Activated naive CD4-positive, alpha-beta T cell treated with anti-CD3 and anti-CD28 coated beads, Interleukin-2, amount 10 ng/mL, durations not matched to agents 7 days and 5 days (primary cell): ENCODE measurements at regions not wholly inside any gene's neighbourhood (a gene's known extent, or its start where the extent isn't known, plus 50 kb on each side); places are given as distances from the start of the nearest gene placed in this dataset.
"Not testable (repeated sequence)": the region's sequence is repeated elsewhere in the genome, so short reads cannot be mapped to it uniquely, and the experiment has no call there.

Source experiments
- CTCF ChIA-PET: fragments of 350-600 bp; sonication (Branson Sonifier 250); formaldehyde crosslinking; loops from one replicate; lab custom pipeline; 2021; ENCODE audit warnings: antibody characterized with exemption; lab: Charles Lee
- DNase-seq: peaks from one replicate; pipeline ENCODE4 v3.0.0-alpha.2; 2020
- H3K27ac Mint-ChIP-seq: one replicate; pipeline ENCODE4 v1.8.0; 2021; ENCODE audit warnings: mild to moderate bottlenecking, moderate library complexity, mixed read lengths
- H3K27me3 Mint-ChIP-seq: one replicate; pipeline ENCODE4 v1.8.0; 2021; ENCODE audit warnings: mild to moderate bottlenecking, mixed read lengths
- H3K36me3 Mint-ChIP-seq: one replicate; pipeline ENCODE4 v1.8.0; 2021; ENCODE audit warnings: mixed read lengths
- H3K4me1 Mint-ChIP-seq: one replicate; pipeline ENCODE4 v1.8.0; 2021; ENCODE audit warnings: mixed read lengths
- H3K4me3 Mint-ChIP-seq: one replicate; pipeline ENCODE4 v1.8.0; 2021; ENCODE audit warnings: mild to moderate bottlenecking, moderate library complexity, mixed read lengths
- H3K9me3 Mint-ChIP-seq: one replicate; pipeline ENCODE4 v1.8.0; 2021; ENCODE audit warnings: mixed read lengths

DNA sequence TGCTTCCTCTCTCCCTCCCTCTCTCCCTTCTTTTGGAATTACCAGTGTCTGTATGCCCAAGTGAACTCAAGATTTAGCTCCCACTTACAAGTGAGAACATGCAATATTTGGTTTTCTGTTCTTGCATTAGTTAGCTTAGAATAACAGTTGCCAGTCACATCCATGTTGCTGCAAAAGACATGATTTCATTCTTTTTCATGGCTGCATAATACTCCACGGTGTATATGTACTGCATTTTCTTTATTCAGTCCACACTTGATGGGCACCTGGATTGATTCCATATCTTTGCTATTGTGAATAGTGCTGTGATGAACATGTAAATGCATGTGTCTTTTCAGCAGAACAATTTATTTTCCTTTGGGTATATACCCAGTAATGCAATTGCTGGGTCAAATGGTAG, 97.5 kb upstream of the GRAMD1B start:
- H3K4me3 Mint-ChIP-seq, DNase-seq, H3K9me3 Mint-ChIP-seq, H3K4me1 Mint-ChIP-seq, CTCF ChIA-PET, H3K27me3 Mint-ChIP-seq, H3K27ac Mint-ChIP-seq, H3K36me3 Mint-ChIP-seq: not testable (repeated sequence)

- Mint-ChIP-seq H3K9me3 (peaks cover 4% of the 10 kb centered on the region), H3K36me3 (no peaks in the 10 kb centered on the region), H3K4me1 (no peaks in the 10 kb centered on the region), H3K27me3 (peaks cover 7% of the 10 kb centered on the region), H3K27ac (no peak overlapping the region), H3K4me3 (no peak overlapping the region)
- DNase-seq: no peak
- CTCF ChIA-PET: interaction anchor here (1.7 kb wide), 1 partner anchor 148 kb away, joined by 3 read pairs; no protein-coding TSS in a partner anchor
Measured at GRCh38 chr11:123330948-123331347, 99.1 kb upstream of the GRAMD1B start.

DNA sequence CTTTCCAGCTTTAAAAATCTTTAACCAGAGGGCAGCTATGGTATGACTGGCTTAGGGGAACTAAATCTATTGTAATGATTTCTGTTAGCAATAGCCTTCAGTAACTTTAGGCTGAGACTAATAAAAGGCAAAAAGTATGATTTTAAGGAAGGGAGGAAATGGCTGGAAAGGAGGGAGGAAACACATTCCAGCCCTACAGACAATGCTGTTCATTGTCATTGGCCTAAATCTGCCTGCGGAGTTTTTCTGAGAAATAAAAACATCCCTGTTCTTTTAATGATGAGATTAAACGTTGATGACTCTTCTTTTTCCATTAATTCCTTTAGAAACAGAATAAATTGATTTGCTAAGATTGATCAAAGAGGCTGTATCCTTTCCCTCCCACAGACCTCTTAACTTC, 99.6 kb upstream of the GRAMD1B start:
- Mint-ChIP-seq H3K27ac (no peak overlapping the region), H3K27me3 (peaks cover 7% of the 10 kb centered on the region), H3K4me3 (no peak overlapping the region), H3K36me3 (no peaks in the 10 kb centered on the region), H3K4me1 (no peaks in the 10 kb centered on the region), H3K9me3 (peaks cover 4% of the 10 kb centered on the region)
- CTCF ChIA-PET: interaction anchor here (1.7 kb wide), 1 partner anchor 148 kb away, joined by 3 read pairs; no protein-coding TSS in a partner anchor
- DNase-seq: no peak

DNA sequence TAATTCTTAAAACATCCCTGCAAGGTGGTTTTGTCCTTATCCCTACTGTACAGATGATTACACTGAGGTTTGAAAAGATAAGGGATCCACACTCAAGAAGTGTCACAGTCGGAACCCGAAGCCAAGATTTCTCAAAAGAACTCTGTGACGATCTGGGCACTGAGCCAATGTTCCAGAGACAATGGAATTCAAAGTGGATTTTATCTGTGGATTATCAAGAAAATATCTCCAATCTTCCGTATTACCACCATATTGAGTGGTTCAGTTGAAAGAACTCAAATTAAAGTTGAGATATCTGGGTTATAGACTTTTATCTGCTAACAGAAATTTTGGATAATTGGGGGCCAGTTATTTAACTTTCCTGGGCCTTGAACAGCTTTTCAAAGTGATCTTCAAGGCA, 100.0 kb upstream of the GRAMD1B start:
- Mint-ChIP-seq H3K27me3 (peaks cover 7% of the 10 kb centered on the region), H3K4me3 (no peak overlapping the region), H3K9me3 (peaks cover 4% of the 10 kb centered on the region), H3K4me1 (no peaks in the 10 kb centered on the region), H3K27ac (no peak overlapping the region), H3K36me3 (no peaks in the 10 kb centered on the region)
- DNase-seq: no peak
- CTCF ChIA-PET: interaction anchor here (1.7 kb wide), 1 partner anchor 149 kb away, joined by 3 read pairs; no protein-coding TSS in a partner anchor

DNA sequence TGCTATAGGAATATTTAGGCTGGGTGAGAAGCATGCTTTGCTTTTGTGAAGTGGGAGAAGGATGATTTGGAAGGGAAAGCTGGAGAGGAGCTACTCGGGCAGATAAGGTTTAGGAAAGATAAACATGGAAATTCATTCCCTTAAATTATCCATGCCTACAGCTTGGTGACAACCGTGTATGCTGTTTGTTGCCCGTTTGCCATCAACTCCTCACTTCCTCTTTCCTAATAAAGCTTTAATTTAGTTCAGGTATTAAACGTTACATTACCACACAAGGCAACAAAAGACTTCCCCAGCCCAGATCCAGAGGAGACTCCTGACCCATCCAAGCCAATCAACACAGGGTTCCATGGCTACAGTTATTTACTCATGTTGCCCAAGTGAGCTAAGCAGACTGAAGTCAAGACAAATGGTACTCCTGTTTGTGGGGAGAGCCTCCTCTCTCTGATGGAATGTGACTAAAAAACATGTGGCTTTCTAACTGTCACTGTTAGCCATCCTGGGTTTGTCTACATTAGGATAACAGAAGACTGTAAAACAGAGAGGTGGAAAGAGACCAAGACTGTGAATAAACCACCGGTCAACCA, 101.7 kb upstream of the GRAMD1B start:
- H3K36me3 Mint-ChIP-seq: no peaks in the 10 kb centered on the region
- CTCF ChIA-PET: interaction anchor here (1.2 to 2.0 kb wide), 2 partner anchors 25 to 106 kb away, joined by 3 to 5 read pairs; no protein-coding TSS in a partner anchor
- no peak for DNase-seq
- H3K27ac Mint-ChIP-seq: no peak overlapping the region
- H3K4me3 Mint-ChIP-seq: no peak overlapping the region
- no peaks in the 10 kb centered on the region for H3K27me3 Mint-ChIP-seq
- H3K4me1 Mint-ChIP-seq: no peaks in the 10 kb centered on the region
- H3K9me3 Mint-ChIP-seq: peaks cover 2% of the 10 kb centered on the region

GRCh38 chr11:123325533-123325932, 104.5 kb upstream of the GRAMD1B start:
- Mint-ChIP-seq H3K27ac (no peak overlapping the region), H3K27me3 (no peaks in the 10 kb centered on the region), H3K4me1 (no peaks in the 10 kb centered on the region), H3K4me3 (no peak overlapping the region), H3K9me3 (no peaks in the 10 kb centered on the region), H3K36me3 (no peaks in the 10 kb centered on the region)
- DNase-seq: no peak
- CTCF ChIA-PET: no interaction called here

- H3K4me3 Mint-ChIP-seq: no peak overlapping the region
- no peak overlapping the region for H3K27ac Mint-ChIP-seq
- no peak for DNase-seq
- H3K4me1 Mint-ChIP-seq: no peaks in the 10 kb centered on the region
- H3K27me3 Mint-ChIP-seq: peaks cover 12% of the 10 kb centered on the region
- no peaks in the 10 kb centered on the region for H3K9me3 Mint-ChIP-seq
- CTCF ChIA-PET: interaction anchor here (0.6 kb wide), 1 partner anchor 206 kb away, joined by 3 read pairs; no protein-coding TSS in a partner anchor
- no peaks in the 10 kb centered on the region for H3K36me3 Mint-ChIP-seq
Measured at GRCh38 chr11:123323568-123323967, 106.5 kb upstream of the GRAMD1B start.

- DNase-seq: no peak
- Mint-ChIP-seq H3K9me3 (no peaks in the 10 kb centered on the region), H3K27ac (no peak overlapping the region), H3K36me3 (no peaks in the 10 kb centered on the region), H3K4me1 (no peaks in the 10 kb centered on the region), H3K27me3 (peaks cover 23% of the 10 kb centered on the region), H3K4me3 (no peak overlapping the region)
- CTCF ChIA-PET: interaction anchor here (0.6 to 1.2 kb wide), 2 partner anchors 14 to 18 kb away, joined by 3 to 4 read pairs; no protein-coding TSS in a partner anchor
Measured at GRCh38 chr11:123321636-123322035, 108.4 kb upstream of the GRAMD1B start.

- H3K4me3 Mint-ChIP-seq: no peak overlapping the region
- H3K4me1 Mint-ChIP-seq: no peaks in the 10 kb centered on the region
- DNase-seq: no peak
- peaks cover 29% of the 10 kb centered on the region for H3K27me3 Mint-ChIP-seq
- no peaks in the 10 kb centered on the region for H3K9me3 Mint-ChIP-seq
- CTCF ChIA-PET: interaction anchor here (1.8 kb wide), 1 partner anchor 11 kb away, joined by 6 read pairs; no protein-coding TSS in a partner anchor
- no peaks in the 10 kb centered on the region for H3K36me3 Mint-ChIP-seq
- no peak overlapping the region for H3K27ac Mint-ChIP-seq
Measured at GRCh38 chr11:123318623-123319022, 111.4 kb upstream of the GRAMD1B start.

GRCh38 chr11:123318132-123318531, 111.9 kb upstream of the GRAMD1B start:
- H3K27me3 Mint-ChIP-seq: peaks cover 31% of the 10 kb centered on the region
- H3K4me3 Mint-ChIP-seq, DNase-seq, H3K4me1 Mint-ChIP-seq, H3K9me3 Mint-ChIP-seq, H3K36me3 Mint-ChIP-seq, H3K27ac Mint-ChIP-seq: not testable (repeated sequence)
- CTCF ChIA-PET: interaction anchor here (1.8 kb wide), 1 partner anchor 10 kb away, joined by 6 read pairs; no protein-coding TSS in a partner anchor

DNA sequence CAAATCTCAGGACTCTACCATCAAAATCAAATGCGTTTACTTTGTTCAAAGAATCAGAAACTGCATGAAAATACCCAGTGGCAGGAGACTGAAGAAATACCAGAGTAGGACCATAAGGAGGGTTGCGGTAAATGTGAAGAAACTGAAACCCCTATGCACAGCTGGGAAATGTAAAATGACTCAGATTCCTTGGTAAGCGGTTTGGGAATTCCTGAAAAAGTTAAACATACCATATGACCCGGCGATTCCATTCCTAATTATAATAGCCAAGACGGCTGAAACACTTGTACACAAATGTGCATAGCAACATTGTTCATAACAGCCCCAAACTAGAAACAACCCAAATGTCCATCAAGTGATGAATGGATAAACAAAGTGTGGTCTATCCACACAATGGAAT, 114.1 kb upstream of the GRAMD1B start:
- H3K4me1 Mint-ChIP-seq: no peaks in the 10 kb centered on the region
- H3K4me3 Mint-ChIP-seq: no peak overlapping the region
- no peaks in the 10 kb centered on the region for H3K9me3 Mint-ChIP-seq
- CTCF ChIA-PET: interaction anchor here (1.5 kb wide), 1 partner anchor 261 kb away, joined by 3 read pairs; no protein-coding TSS in a partner anchor
- peaks cover 33% of the 10 kb centered on the region for H3K27me3 Mint-ChIP-seq
- no peak for DNase-seq
- no peaks in the 10 kb centered on the region for H3K36me3 Mint-ChIP-seq
- no peak overlapping the region for H3K27ac Mint-ChIP-seq

GRCh38 chr11:123314972-123315371, 115.1 kb upstream of the GRAMD1B start:
- no peak for DNase-seq
- Mint-ChIP-seq H3K4me1 (no peaks in the 10 kb centered on the region), H3K27ac (no peak overlapping the region), H3K27me3 (peaks cover 28% of the 10 kb centered on the region), H3K4me3 (no peak overlapping the region), H3K36me3 (no peaks in the 10 kb centered on the region), H3K9me3 (no peaks in the 10 kb centered on the region)
- CTCF ChIA-PET: no interaction called here

DNA sequence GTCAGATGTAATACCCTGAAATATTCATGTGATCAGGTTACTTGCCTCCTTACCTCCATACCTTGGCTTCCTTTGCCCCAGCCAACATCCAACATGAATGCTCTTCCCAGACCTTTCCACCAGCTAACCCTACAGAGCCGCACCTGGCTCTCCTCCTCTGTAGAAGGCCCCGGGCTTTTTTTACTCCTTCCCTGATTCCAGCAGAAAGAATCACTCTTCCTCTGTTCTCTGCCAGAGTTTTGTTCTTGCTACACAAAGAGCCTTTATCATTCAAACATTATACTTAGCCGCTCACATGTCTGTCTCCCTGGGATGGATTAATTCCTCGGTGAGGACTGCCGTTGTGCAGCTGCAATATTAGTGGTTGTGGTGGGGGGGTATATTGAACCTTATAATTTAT, 116.8 kb upstream of the GRAMD1B start:
- no peaks in the 10 kb centered on the region for H3K9me3 Mint-ChIP-seq
- no peak for DNase-seq
- H3K4me1 Mint-ChIP-seq: no peaks in the 10 kb centered on the region
- peaks cover 20% of the 10 kb centered on the region for H3K27me3 Mint-ChIP-seq
- H3K4me3 Mint-ChIP-seq: no peak overlapping the region
- H3K27ac Mint-ChIP-seq: no peak overlapping the region
- CTCF ChIA-PET: no interaction called here
- H3K36me3 Mint-ChIP-seq: no peaks in the 10 kb centered on the region

DNA sequence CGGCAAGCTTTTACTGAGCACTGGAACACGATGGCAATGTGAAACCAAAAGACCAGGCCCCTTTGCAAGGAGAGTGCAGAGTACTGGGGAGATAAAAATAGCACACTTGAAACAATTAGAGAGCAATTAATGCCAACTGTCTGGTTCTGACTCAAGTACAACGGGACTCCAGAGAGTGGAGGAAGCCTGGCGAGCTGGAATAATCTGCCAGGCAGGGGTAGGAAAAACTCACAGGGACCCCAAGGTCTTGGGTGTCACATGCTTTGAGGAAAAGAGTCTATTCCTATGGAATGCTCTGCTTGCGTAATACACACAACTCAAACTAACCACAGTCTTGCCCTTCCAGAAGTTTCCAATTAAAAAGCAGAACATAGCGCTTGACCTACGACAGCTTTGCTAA, 113.0 kb upstream of the CLMP start:
- Mint-ChIP-seq H3K4me1 (peaks cover 23% of the 10 kb centered on the region), H3K27me3 (peaks cover 2% of the 10 kb centered on the region), H3K36me3 (no peaks in the 10 kb centered on the region), H3K27ac (no peak overlapping the region), H3K9me3 (no peaks in the 10 kb centered on the region), H3K4me3 (no peak overlapping the region)
- DNase-seq: no peak
- CTCF ChIA-PET: interaction anchor here (0.8 to 2.8 kb wide), 5 partner anchors 9 to 126 kb away, joined by 3 to 6 read pairs (median 6); no protein-coding TSS in a partner anchor

DNA sequence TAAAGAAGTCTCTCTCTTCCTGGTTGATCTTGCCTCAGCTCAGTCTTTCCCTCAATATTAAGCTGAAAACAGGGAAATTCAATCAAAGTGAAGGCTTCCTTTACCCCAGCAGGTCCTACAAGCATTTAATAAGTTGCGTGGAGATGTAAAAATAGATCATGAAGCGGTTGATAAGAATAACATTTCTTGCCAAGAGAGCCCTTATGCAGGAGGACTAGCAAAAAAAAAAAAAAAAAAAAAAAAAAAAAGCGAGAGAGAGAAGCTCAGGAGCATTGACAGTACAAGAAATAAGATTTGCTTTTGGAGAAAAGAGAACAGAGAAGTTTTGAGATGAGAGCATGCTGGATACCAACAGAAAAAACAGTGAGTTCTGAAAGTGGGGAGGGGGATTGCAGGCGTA, 112.2 kb upstream of the CLMP start:
- CTCF ChIA-PET: interaction anchor here (0.7 to 2.8 kb wide), 7 partner anchors 10 to 168 kb away, joined by 3 to 6 read pairs (median 5); no protein-coding TSS in a partner anchor
- Mint-ChIP-seq H3K27me3 (no peaks in the 10 kb centered on the region), H3K36me3 (no peaks in the 10 kb centered on the region), H3K9me3 (no peaks in the 10 kb centered on the region), H3K27ac (no peak overlapping the region), H3K4me3 (no peak overlapping the region), H3K4me1 (peaks cover 30% of the 10 kb centered on the region)
- DNase-seq: no peak
